Thoracic aorta (tissue), 2 donors: ENCODE measurements at regions not wholly inside any gene's neighbourhood (a gene's known extent, or its start where the extent isn't known, plus 50 kb on each side); places are given as distances from the start of the nearest gene placed in this dataset.

Experiments used
- ATAC-seq: fragments of 150-250 bp; one replicate; pipeline ENCODE4 v1.8.0; 2017; ENCODE audit warnings: low read depth; ENCODE audit not compliant: insufficient number of reproducible peaks, low FRiP score
- DNase-seq: peaks from one replicate; pipeline ENCODE4 v3.0.0-alpha.2; 2020; ENCODE audit warnings: low spot score
- H3K27ac ChIP-seq, 2 donors: fragments of 200-600 bp; sonication (generic); 1 replicate in 1 of 2; 2 replicates in 1 of 2; pipeline ENCODE4 v1.5.1; 2016; ENCODE audit warnings: mild to moderate bottlenecking in 2 of 2, moderate library complexity in 2 of 2
- H3K27me3 ChIP-seq: fragments of 200-600 bp; sonication (generic); replicated peaks from 2 replicates; pipeline ENCODE4 v1.6.0; 2016; ENCODE audit warnings: mild to moderate bottlenecking; ENCODE audit not compliant: insufficient read depth
- H3K36me3 ChIP-seq: fragments of 200-600 bp; sonication (generic); one replicate; pipeline ENCODE4 v1.5.1; 2016
- H3K4me1 ChIP-seq, 2 donors: fragments of 200-600 bp; sonication (generic); 1 replicate in 1 of 2; 2 replicates in 1 of 2; pipeline versions ENCODE4 v1.5.1 to v1.6.0; 2016; ENCODE audit warnings: low read depth in 2 of 2, mild to moderate bottlenecking in 1 of 2; ENCODE audit not compliant: control insufficient read depth in 1 of 2
- H3K4me3 ChIP-seq: fragments of 200-600 bp; sonication (generic); 2 replicates; pipeline ENCODE4 v1.5.1; 2016; ENCODE audit warnings: mild to moderate bottlenecking
- H3K9me3 ChIP-seq: fragments of 200-600 bp; sonication (generic); 2 replicates; pipeline ENCODE4 v1.5.1; 2016
- CTCF ChIP-seq: fragments of 200-600 bp; sonication (generic); IDR thresholded peaks from one replicate; pipeline ENCODE4 v1.5.1; 2019; ENCODE audit warnings: antibody characterized with exemption

- Histone ChIP-seq H3K27ac (no peak overlapping the region), H3K9me3 (no peaks in the 10 kb centered on the region), H3K36me3 (no peaks in the 10 kb centered on the region), H3K4me1 (no peaks in the 10 kb centered on the region), H3K4me3 (no peak overlapping the region), H3K27me3 (no peaks in the 10 kb centered on the region)
- ATAC-seq: no peak
- TF ChIP-seq CTCF: no peak
- DNase-seq: no peak
These were observed 346.5 kb upstream of the MEF2C start for GRCh38 chr5:89229331-89230070.

GRCh38 chr5:89228355-89228754 is 345.4 kb upstream of the MEF2C start:
- Histone ChIP-seq H3K27me3 (no peaks in the 10 kb centered on the region), H3K36me3 (no peaks in the 10 kb centered on the region), H3K9me3 (no peaks in the 10 kb centered on the region), H3K4me3 (no peak overlapping the region), H3K4me1 (no peaks in the 10 kb centered on the region), H3K27ac (no peak overlapping the region)
- DNase-seq (no peak), ATAC-seq (no peak)
- no peak for TF ChIP-seq CTCF

GRCh38 chr5:89218364-89218763 is 335.4 kb upstream of the MEF2C start:
- Histone ChIP-seq H3K4me1 (no peaks in the 10 kb centered on the region), H3K27me3 (no peaks in the 10 kb centered on the region), H3K36me3 (no peaks in the 10 kb centered on the region), H3K9me3 (no peaks in the 10 kb centered on the region), H3K27ac (no peak overlapping the region), H3K4me3 (no peak overlapping the region)
- DNase-seq (no peak), ATAC-seq (no peak)
- no peak for TF ChIP-seq CTCF

GRCh38 chr5:89216606-89217005 is 333.6 kb upstream of the MEF2C start:
- Histone ChIP-seq H3K9me3 (no peaks in the 10 kb centered on the region), H3K4me3 (no peak overlapping the region), H3K4me1 (peaks cover 0 to 11% of the 10 kb centered on the region in 2 donors), H3K27ac (no peak overlapping the region), H3K27me3 (no peaks in the 10 kb centered on the region), H3K36me3 (no peaks in the 10 kb centered on the region)
- DNase-seq (no peak), ATAC-seq (no peak)
- no peak for TF ChIP-seq CTCF

GRCh38 chr5:89213573-89213972 is 330.6 kb upstream of the MEF2C start:
- H3K4me3 ChIP-seq: no peak overlapping the region
- ATAC-seq (no peak), DNase-seq (no peak)
- no peaks in the 10 kb centered on the region for H3K9me3 ChIP-seq
- no peaks in the 10 kb centered on the region for H3K36me3 ChIP-seq
- TF ChIP-seq CTCF: no peak
- H3K4me1 ChIP-seq: peaks cover 0 to 18% of the 10 kb centered on the region in 2 donors
- no peak overlapping the region for H3K27ac ChIP-seq
- no peaks in the 10 kb centered on the region for H3K27me3 ChIP-seq
